Calu3 (cell line): ENCODE measurements at regions not wholly inside any gene's neighbourhood (a gene's known extent, or its start where the extent isn't known, plus 50 kb on each side); places are given as distances from the start of the nearest gene placed in this dataset.

Experiments
- BruUV-seq: library from RNA; stranded (reverse); fragments of 400-500 nt; replicated peaks from 2 replicates; lab custom pipeline; 2021; lab: Mats Ljungman, UMichigan
- CTCF ChIA-PET: fragments of 300-600 bp; sonication (Branson Sonifier 250); formaldehyde crosslinking; loops from one replicate; lab custom pipeline; 2022; ENCODE audit warnings: antibody characterized with exemption; lab: Charles Lee
- DNase-seq: peaks from one replicate; pipeline ENCODE4 v3.0.0; 2022
- H3K27ac Mint-ChIP-seq: one replicate; pipeline ENCODE4 v1.8.0; 2022; ENCODE audit warnings: mixed read lengths; ENCODE audit not compliant: unreplicated experiment
- H3K27me3 Mint-ChIP-seq: one replicate; pipeline ENCODE4 v1.8.0; 2022; ENCODE audit warnings: mixed read lengths; ENCODE audit not compliant: unreplicated experiment
- H3K36me3 Mint-ChIP-seq: one replicate; pipeline ENCODE4 v1.8.0; 2022; ENCODE audit warnings: mild to moderate bottlenecking, moderate library complexity, mixed read lengths; ENCODE audit not compliant: insufficient read depth, unreplicated experiment
- H3K4me1 Mint-ChIP-seq: one replicate; pipeline ENCODE4 v1.8.0; 2022; ENCODE audit warnings: mild to moderate bottlenecking, low read depth, mixed read lengths; ENCODE audit not compliant: unreplicated experiment
- H3K4me3 Mint-ChIP-seq: one replicate; pipeline ENCODE4 v1.8.0; 2022; ENCODE audit warnings: mild to moderate bottlenecking, low read depth, moderate library complexity, mixed read lengths; ENCODE audit not compliant: unreplicated experiment
- H3K9me3 Mint-ChIP-seq: one replicate; pipeline ENCODE4 v1.8.0; 2022; ENCODE audit warnings: low read depth, mixed read lengths; ENCODE audit not compliant: unreplicated experiment
- CTCF ChIP-seq: fragments of 200-600 bp; IDR thresholded peaks from one replicate; pipeline ENCODE4 v1.8.0; 2022; ENCODE audit warnings: antibody characterized with exemption; ENCODE audit not compliant: unreplicated experiment
- intact Hi-C: fragments of 100-400 bp; cut with micrococcal nuclease; formaldehyde crosslinking; loops from one replicate; pipeline ENCODE4 v1.10.0; 2022; ENCODE audit not compliant: unreplicated experiment

GRCh38 chr10:83931669-83932068 is 207.6 kb upstream of the GHITM start:
- TF ChIP-seq CTCF, result no peak
- Mint-ChIP-seq H3K36me3 (no peaks in the 10 kb centered on the region), H3K9me3 (no peaks in the 10 kb centered on the region), H3K4me3 (no peak overlapping the region), H3K27ac (no peak overlapping the region), H3K27me3 (peaks cover 26% of the 10 kb centered on the region), H3K4me1 (no peaks in the 10 kb centered on the region)
- intact Hi-C loops, result no loop called here
- DNase-seq, result no peak
- CTCF ChIA-PET, result no interaction called here
- BruUV-seq, result no TSS peak

- Mint-ChIP-seq H3K4me1 (no peaks in the 10 kb centered on the region), H3K27me3 (peaks cover 23% of the 10 kb centered on the region), H3K4me3 (no peak overlapping the region), H3K9me3 (no peaks in the 10 kb centered on the region), H3K36me3 (no peaks in the 10 kb centered on the region), H3K27ac (no peak overlapping the region)
- BruUV-seq, result no TSS peak
- intact Hi-C loops, result no loop called here
- no peak for DNase-seq
- CTCF ChIA-PET, result no interaction called here
- no peak for TF ChIP-seq CTCF
Observed at GRCh38 chr10:83932245-83932644, 207.1 kb upstream of the GHITM start.

- H3K36me3 Mint-ChIP-seq, result no peaks in the 10 kb centered on the region
- no peak for TF ChIP-seq CTCF
- CTCF ChIA-PET, result no interaction called here
- DNase-seq, result no peak
- no peaks in the 10 kb centered on the region for H3K4me1 Mint-ChIP-seq
- peaks cover 24% of the 10 kb centered on the region for H3K27me3 Mint-ChIP-seq
- H3K27ac Mint-ChIP-seq, result no peak overlapping the region
- no peaks in the 10 kb centered on the region for H3K9me3 Mint-ChIP-seq
- intact Hi-C loops, result no loop called here
- no peak overlapping the region for H3K4me3 Mint-ChIP-seq
- no TSS peak for BruUV-seq
Observed at GRCh38 chr10:83934062-83934461, 205.2 kb upstream of the GHITM start.

- no peaks in the 10 kb centered on the region for H3K9me3 Mint-ChIP-seq
- no TSS peak for BruUV-seq
- intact Hi-C loops, result no loop called here
- CTCF ChIA-PET, result no interaction called here
- H3K36me3 Mint-ChIP-seq, result no peaks in the 10 kb centered on the region
- no peaks in the 10 kb centered on the region for H3K4me1 Mint-ChIP-seq
- no peak for DNase-seq
- H3K4me3 Mint-ChIP-seq, result no peak overlapping the region
- TF ChIP-seq CTCF, result no peak
- peaks cover 24% of the 10 kb centered on the region for H3K27me3 Mint-ChIP-seq
- H3K27ac Mint-ChIP-seq, result no peak overlapping the region
Observed at GRCh38 chr10:83934641-83935338, 204.5 kb upstream of the GHITM start.
